HepG2 (cell line): ENCODE measurements at regions not wholly inside any gene's neighbourhood (a gene's known extent, or its start where the extent isn't known, plus 50 kb on each side); places are given as distances from the start of the nearest gene placed in this dataset.

ENCODE experiments used
- ATAC-seq: fragments of 200-7000 bp; cut with Tn5 transposase; 3 replicates; pipeline ENCODE4 v1.9.1; 2020; ENCODE audit warnings: mild to moderate bottlenecking, moderate library complexity
- BruUV-seq: library from RNA; stranded (reverse); fragments of 400-500 nt; replicated peaks from 2 replicates; lab custom pipeline; 2021; lab: Mats Ljungman, UMichigan
- CTCF ChIA-PET: fragments of 300-600 bp; formaldehyde crosslinking; extraction: SDS; loops from one replicate; lab custom pipeline; 2021; ENCODE audit warnings: low total read pairs, inconsistent platforms, low intra/inter-chr PET ratio; lab: Yijun Ruan, JAX
- POLR2A ChIA-PET: fragments of 350-600 bp; sonication (Branson Sonifier 250); formaldehyde crosslinking; loops from one replicate; lab custom pipeline; 2020; ENCODE audit warnings: antibody characterized with exemption, inconsistent platforms; lab: Yijun Ruan, JAX
- DNase-seq: peaks from one replicate; pipeline ENCODE4 v3.0.0-alpha.2; 2015; ENCODE audit warnings: low spot score
- FAIRE-seq: peaks from 3 replicates; lab custom pipeline; 2011; peaks lifted over from hg19 to GRCh38; lab: Jason Lieb, UNC
- H2AFZ ChIP-seq: one replicate; pipeline ENCODE4 v1.6.1; 2011; ENCODE audit warnings: low read length, inconsistent platforms
- H3K27ac ChIP-seq: fragments of 300-600 bp; 3 replicates; pipeline ENCODE4 v1.8.0; 2011; ENCODE audit warnings: mixed run types, mild to moderate bottlenecking, mixed read lengths, low read length, inconsistent platforms; ENCODE audit not compliant: insufficient read depth; ENCODE audit errors: extremely low read length
- H3K27me3 ChIP-seq, 2 experiments: fragments of 200-600 bp in 1 of 2; 2 replicates in 1 of 2; 3 replicates in 1 of 2; pipeline versions ENCODE4 v1.6.0 to v1.8.0; 2011; ENCODE audit warnings: low read length in 2 of 2, mild to moderate bottlenecking in 2 of 2, moderate library complexity in 2 of 2, inconsistent platforms in 1 of 2; ENCODE audit not compliant: insufficient read depth in 2 of 2, control insufficient read depth in 1 of 2
- H3K36me3 ChIP-seq, 2 experiments: fragments of 200-600 bp in 1 of 2; replicated peaks in 1 of 2; 2 replicates in 1 of 2; 3 replicates in 1 of 2; pipeline versions ENCODE4 v1.5.1 to v1.8.0; 2011; ENCODE audit warnings: low read length in 2 of 2, inconsistent platforms in 1 of 2; ENCODE audit not compliant: insufficient read depth in 2 of 2, control insufficient read depth in 1 of 2
- H3K4me1 ChIP-seq: 2 replicates; pipeline ENCODE4 v1.5.1; 2012; ENCODE audit warnings: low read length, inconsistent platforms; ENCODE audit not compliant: insufficient read depth
- H3K4me2 ChIP-seq: 2 replicates; pipeline ENCODE4 v1.6.0; 2011; ENCODE audit warnings: low read depth, low read length, inconsistent platforms
- H3K4me3 ChIP-seq, 3 experiments: fragments of 200-600 bp in 1 of 3; sonication (generic), shearing (Covaris generic) in 1 of 3; replicated peaks in 1 of 3; 2 replicates each; pipeline ENCODE4 v1.5.1; 2011 to 2016; ENCODE audit warnings: low read length in 3 of 3, inconsistent platforms in 2 of 3, low read depth in 2 of 3, mild to moderate bottlenecking in 2 of 3, control low read depth in 1 of 3, mixed read lengths in 1 of 3; ENCODE audit not compliant: insufficient read depth in 1 of 3
- H3K79me2 ChIP-seq: one replicate; pipeline ENCODE4 v1.6.1; 2011; ENCODE audit warnings: low read length, inconsistent platforms; ENCODE audit not compliant: insufficient read depth
- H3K9ac ChIP-seq: 2 replicates; pipeline ENCODE4 v1.6.0; 2011; ENCODE audit warnings: mild to moderate bottlenecking, low read depth, low read length, inconsistent platforms; ENCODE audit not compliant: insufficient read depth
- H3K9me3 ChIP-seq: 2 replicates; pipeline ENCODE4 v1.5.1; 2012; ENCODE audit warnings: mild to moderate bottlenecking, low read length
- H4K20me1 ChIP-seq: 2 replicates; pipeline ENCODE4 v1.6.0; 2011; ENCODE audit warnings: inconsistent platforms, mild to moderate bottlenecking, low read length, moderate library complexity; ENCODE audit not compliant: insufficient read depth
- ADNP ChIP-seq: sonication (generic); formaldehyde crosslinking; IDR thresholded peaks from 2 replicates; pipeline ENCODE4 v1.4.0; 2020; ENCODE audit warnings: missing genetic modification reagents
- ATAD3A ChIP-seq: sonication (generic); formaldehyde crosslinking; IDR thresholded peaks from 2 replicates; pipeline ENCODE4 v1.4.0; 2020; ENCODE audit warnings: missing genetic modification reagents
- GTF2F1 ChIP-seq: fragments of 150-350 bp; IDR thresholded peaks from 2 replicates; pipeline ENCODE4 v1.6.1; 2014; ENCODE audit warnings: low read length
- KMT2B ChIP-seq: IDR thresholded peaks from 2 replicates; pipeline ENCODE4 v1.6.1; 2016; ENCODE audit warnings: missing genetic modification reagents, missing compliant biosample characterization
- ZBTB1 ChIP-seq: sonication (generic); formaldehyde crosslinking; IDR thresholded peaks from 2 replicates; pipeline ENCODE4 v1.4.0; 2020; ENCODE audit warnings: missing genetic modification reagents, borderline replicate concordance
- ZBTB8A ChIP-seq: sonication (generic); formaldehyde crosslinking; IDR thresholded peaks from 2 replicates; pipeline ENCODE4 v1.4.0; 2020; ENCODE audit warnings: mild to moderate bottlenecking, low read depth, missing genetic modification reagents, borderline replicate concordance
- ZNF17 ChIP-seq: sonication (generic); formaldehyde crosslinking; IDR thresholded peaks from 2 replicates; pipeline ENCODE4 v1.5.0; 2020; ENCODE audit warnings: mild to moderate bottlenecking, missing genetic modification reagents
- ZNF24 ChIP-seq: fragments of 450-650 bp; IDR thresholded peaks from 2 replicates; pipeline ENCODE4 v1.6.1; 2017; ENCODE audit warnings: antibody characterized with exemption, mild to moderate bottlenecking
- ZNF333 ChIP-seq: sonication (generic); formaldehyde crosslinking; IDR thresholded peaks from 2 replicates; pipeline ENCODE4 v1.4.0; 2020; ENCODE audit warnings: mild to moderate bottlenecking, missing genetic modification reagents, borderline replicate concordance
- ZNF577 ChIP-seq: sonication (generic); formaldehyde crosslinking; IDR thresholded peaks from 2 replicates; pipeline ENCODE4 v1.4.0; 2020; ENCODE audit warnings: mild to moderate bottlenecking, low read depth, missing genetic modification reagents, borderline replicate concordance
- WGBS: methylation state at CpG from one replicate; pipeline ENCODE4 v1.1.6; 2017; ENCODE audit warnings: low lambda C conversion rate; 5-methylcytosine and 5-hydroxymethylcytosine counted together
- in situ Hi-C: cut with HindIII; loops from 2 replicates; pipeline ENCODE4 v1.10.0; 2017; ENCODE audit warnings: low pct_unique_long_range_greater_than_20kb; ENCODE audit not compliant: extremely low pct_ligation_motif_present
- intact Hi-C: fragments of 100-400 bp; cut with micrococcal nuclease; formaldehyde crosslinking; loops from one replicate; pipeline ENCODE4 v1.10.0; 2022; ENCODE audit not compliant: unreplicated experiment
- TF ChIP-seq, protein P1 (sequence below): sonication (generic); formaldehyde crosslinking; IDR thresholded peaks from 2 replicates; pipeline ENCODE4 v1.9.0; 2021; ENCODE audit warnings: mild to moderate bottlenecking, missing genetic modification reagents
- TF ChIP-seq, protein P2 (sequence below): IDR thresholded peaks from 2 replicates; pipeline ENCODE4 v1.6.1; 2016; ENCODE audit warnings: missing biosample characterization, missing genetic modification reagents, low read depth
- TF ChIP-seq, protein P3 (sequence below): sonication (generic); formaldehyde crosslinking; IDR thresholded peaks from 2 replicates; pipeline ENCODE4 v1.4.0; 2020; ENCODE audit warnings: missing genetic modification reagents, mild to moderate bottlenecking, borderline replicate concordance

DNA sequence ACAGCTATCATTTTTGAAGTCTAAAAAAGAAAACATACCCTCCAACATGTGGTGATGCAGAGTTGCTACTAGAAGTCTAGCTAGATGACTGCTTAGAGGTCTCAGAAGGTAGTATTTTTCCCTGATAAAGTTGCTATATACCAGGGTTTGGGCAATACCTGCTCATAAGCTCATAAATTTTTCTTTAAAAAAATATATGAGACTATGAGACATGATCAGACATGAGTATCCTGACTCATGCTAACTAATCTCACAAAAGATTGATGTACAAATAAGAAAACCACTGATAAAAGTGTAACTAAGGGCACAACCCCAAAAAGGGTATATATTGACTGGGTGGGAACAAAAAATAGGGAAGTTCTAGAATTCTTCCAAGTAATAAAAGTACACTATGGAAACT, 740.9 kb downstream of the METTL15 start (continued):
- TF ChIP-seq, protein P1, sequence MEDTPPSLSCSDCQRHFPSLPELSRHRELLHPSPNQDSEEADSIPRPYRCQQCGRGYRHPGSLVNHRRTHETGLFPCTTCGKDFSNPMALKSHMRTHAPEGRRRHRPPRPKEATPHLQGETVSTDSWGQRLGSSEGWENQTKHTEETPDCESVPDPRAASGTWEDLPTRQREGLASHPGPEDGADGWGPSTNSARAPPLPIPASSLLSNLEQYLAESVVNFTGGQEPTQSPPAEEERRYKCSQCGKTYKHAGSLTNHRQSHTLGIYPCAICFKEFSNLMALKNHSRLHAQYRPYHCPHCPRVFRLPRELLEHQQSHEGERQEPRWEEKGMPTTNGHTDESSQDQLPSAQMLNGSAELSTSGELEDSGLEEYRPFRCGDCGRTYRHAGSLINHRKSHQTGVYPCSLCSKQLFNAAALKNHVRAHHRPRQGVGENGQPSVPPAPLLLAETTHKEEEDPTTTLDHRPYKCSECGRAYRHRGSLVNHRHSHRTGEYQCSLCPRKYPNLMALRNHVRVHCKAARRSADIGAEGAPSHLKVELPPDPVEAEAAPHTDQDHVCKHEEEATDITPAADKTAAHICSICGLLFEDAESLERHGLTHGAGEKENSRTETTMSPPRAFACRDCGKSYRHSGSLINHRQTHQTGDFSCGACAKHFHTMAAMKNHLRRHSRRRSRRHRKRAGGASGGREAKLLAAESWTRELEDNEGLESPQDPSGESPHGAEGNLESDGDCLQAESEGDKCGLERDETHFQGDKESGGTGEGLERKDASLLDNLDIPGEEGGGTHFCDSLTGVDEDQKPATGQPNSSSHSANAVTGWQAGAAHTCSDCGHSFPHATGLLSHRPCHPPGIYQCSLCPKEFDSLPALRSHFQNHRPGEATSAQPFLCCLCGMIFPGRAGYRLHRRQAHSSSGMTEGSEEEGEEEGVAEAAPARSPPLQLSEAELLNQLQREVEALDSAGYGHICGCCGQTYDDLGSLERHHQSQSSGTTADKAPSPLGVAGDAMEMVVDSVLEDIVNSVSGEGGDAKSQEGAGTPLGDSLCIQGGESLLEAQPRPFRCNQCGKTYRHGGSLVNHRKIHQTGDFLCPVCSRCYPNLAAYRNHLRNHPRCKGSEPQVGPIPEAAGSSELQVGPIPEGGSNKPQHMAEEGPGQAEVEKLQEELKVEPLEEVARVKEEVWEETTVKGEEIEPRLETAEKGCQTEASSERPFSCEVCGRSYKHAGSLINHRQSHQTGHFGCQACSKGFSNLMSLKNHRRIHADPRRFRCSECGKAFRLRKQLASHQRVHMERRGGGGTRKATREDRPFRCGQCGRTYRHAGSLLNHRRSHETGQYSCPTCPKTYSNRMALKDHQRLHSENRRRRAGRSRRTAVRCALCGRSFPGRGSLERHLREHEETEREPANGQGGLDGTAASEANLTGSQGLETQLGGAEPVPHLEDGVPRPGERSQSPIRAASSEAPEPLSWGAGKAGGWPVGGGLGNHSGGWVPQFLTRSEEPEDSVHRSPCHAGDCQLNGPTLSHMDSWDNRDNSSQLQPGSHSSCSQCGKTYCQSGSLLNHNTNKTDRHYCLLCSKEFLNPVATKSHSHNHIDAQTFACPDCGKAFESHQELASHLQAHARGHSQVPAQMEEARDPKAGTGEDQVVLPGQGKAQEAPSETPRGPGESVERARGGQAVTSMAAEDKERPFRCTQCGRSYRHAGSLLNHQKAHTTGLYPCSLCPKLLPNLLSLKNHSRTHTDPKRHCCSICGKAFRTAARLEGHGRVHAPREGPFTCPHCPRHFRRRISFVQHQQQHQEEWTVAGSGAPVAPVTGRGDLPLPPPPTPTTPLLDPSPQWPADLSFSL = no peak
- no peak for TF ChIP-seq ZNF333 (CRISPR knock-in tag)
- TF ChIP-seq ADNP = no peak
- no peak for TF ChIP-seq ZBTB1 (CRISPR knock-in tag)
- TF ChIP-seq, all 625 proteins: peak for 0

DNA sequence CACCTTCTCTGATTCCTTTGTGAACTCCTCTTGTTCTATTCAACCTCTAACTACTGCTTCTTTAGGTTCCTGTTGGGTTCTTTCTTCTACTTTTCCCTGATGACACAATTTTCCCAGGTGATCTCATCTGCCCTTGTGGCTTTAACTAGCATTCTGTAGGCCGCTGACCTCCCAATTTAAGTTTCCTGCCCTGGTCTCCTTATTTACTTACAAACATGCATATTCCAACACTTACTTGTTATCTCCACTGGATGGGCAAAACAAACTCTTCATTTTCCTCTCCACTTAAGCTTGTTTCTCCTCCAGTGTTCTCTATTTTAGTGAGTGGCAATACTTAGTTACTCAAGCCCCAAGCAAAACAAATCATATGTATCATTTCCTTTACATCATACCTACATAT, 734.5 kb downstream of the METTL15 start:
- ChIA-PET POLR2A (no interaction called here), CTCF (no interaction called here)
- H3K4me1 ChIP-seq = no peaks in the 10 kb centered on the region
- in situ Hi-C loops = no loop called here
- FAIRE-seq (no peak), DNase-seq (no peak), ATAC-seq (no peak)
- H3K79me2 ChIP-seq = no peaks in the 10 kb centered on the region
- no peak overlapping the region for H3K9ac ChIP-seq
- 0% methylated on average over 1 of the region's 1 CpG for WGBS
- no peaks in the 10 kb centered on the region for H4K20me1 ChIP-seq
- no peak overlapping the region for H2AFZ ChIP-seq
- H3K9me3 ChIP-seq = no peaks in the 10 kb centered on the region; the same call in 1 of the 2 replicates
- no peak overlapping the region for H3K27ac ChIP-seq
- intact Hi-C loops = no loop called here
- no TSS peak for BruUV-seq
- H3K27me3 ChIP-seq = no peaks in the 10 kb centered on the region
- H3K36me3 ChIP-seq = no peaks in the 10 kb centered on the region
- H3K4me2 ChIP-seq = no peak overlapping the region
- no peak overlapping the region for H3K4me3 ChIP-seq
- TF ChIP-seq KMT2B (CRISPR knock-in tag) (no peak), GTF2F1 (no peak), ZBTB8A (CRISPR knock-in tag) (no peak), ZNF577 (CRISPR knock-in tag) (no peak), ATAD3A (CRISPR knock-in tag) (no peak), ZNF17 (CRISPR knock-in tag) (no peak), ZNF24 (no peak)
- TF ChIP-seq, protein P2, sequence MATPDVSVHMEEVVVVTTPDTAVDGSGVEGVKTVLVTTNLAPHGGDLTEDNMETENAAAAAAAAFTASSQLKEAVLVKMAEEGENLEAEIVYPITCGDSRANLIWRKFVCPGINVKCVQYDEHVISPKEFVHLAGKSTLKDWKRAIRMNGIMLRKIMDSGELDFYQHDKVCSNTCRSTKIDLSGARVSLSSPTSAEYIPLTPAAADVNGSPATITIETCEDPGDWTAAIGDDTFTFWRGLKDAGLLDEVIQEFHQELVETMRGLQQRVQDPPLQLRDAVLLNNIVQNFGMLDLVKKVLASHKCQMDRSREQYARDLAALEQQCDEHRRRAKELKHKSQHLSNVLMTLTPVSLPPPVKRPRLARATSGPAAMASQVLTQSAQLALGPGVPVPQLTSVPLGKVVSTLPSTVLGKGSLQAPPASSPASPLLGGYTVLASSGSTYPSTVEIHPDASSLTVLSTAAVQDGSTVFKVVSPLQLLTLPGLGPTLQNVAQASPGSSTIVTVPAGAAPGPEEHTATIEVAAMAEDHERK (CRISPR knock-in tag) = no peak
- TF ChIP-seq, protein P3, sequence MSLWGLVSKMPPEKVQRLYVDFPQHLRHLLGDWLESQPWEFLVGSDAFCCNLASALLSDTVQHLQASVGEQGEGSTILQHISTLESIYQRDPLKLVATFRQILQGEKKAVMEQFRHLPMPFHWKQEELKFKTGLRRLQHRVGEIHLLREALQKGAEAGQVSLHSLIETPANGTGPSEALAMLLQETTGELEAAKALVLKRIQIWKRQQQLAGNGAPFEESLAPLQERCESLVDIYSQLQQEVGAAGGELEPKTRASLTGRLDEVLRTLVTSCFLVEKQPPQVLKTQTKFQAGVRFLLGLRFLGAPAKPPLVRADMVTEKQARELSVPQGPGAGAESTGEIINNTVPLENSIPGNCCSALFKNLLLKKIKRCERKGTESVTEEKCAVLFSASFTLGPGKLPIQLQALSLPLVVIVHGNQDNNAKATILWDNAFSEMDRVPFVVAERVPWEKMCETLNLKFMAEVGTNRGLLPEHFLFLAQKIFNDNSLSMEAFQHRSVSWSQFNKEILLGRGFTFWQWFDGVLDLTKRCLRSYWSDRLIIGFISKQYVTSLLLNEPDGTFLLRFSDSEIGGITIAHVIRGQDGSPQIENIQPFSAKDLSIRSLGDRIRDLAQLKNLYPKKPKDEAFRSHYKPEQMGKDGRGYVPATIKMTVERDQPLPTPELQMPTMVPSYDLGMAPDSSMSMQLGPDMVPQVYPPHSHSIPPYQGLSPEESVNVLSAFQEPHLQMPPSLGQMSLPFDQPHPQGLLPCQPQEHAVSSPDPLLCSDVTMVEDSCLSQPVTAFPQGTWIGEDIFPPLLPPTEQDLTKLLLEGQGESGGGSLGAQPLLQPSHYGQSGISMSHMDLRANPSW (CRISPR knock-in tag) = no peak
